ENCODE measurements at regions not wholly inside any gene's neighbourhood (a gene's known extent, or its start where the extent isn't known, plus 50 kb on each side); places are given as distances from the start of the nearest gene placed in this dataset.

GRCh38 chr2:19614066-19614465 is 255.6 kb upstream of the OSR1 start:
- Mint-ChIP-seq H3K4me1 (no peaks in the 10 kb centered on the region), H3K4me3 (no peak overlapping the region), H3K9me3 (ENCODE audit: insufficient read depth) (peaks cover 13% of the 10 kb centered on the region), H3K27ac (no peak overlapping the region), H3K27me3 (peaks cover 4% of the 10 kb centered on the region)
- WGBS (ENCODE audit: insufficient coverage) = no CpG with 5 or more reads among the region's 2 CpGs
- no peak for ATAC-seq (ENCODE audit: low read depth)
- intact Hi-C loops (cut with micrococcal nuclease) = no loop called here
- Histone ChIP-seq H3K4me3 (ENCODE audit: control extremely low read depth in 1 of 5, extremely low read depth in 1 of 5, insufficient read depth in 1 of 5, low read depth in 2 of 5, low read length in 4 of 5) (no peak overlapping the region), H3K79me2 (ENCODE audit: control insufficient read depth, insufficient read depth, low read length) (no peaks in the 10 kb centered on the region), H3K36me3 (replicated peaks in 1 of 2; ENCODE audit: control extremely low read depth in 1 of 2, control insufficient read depth in 1 of 2, extremely low read depth in 1 of 2, insufficient read depth in 2 of 2, low read length in 1 of 2) (no peaks in the 10 kb centered on the region), H4K20me1 (ENCODE audit: control insufficient read depth, insufficient read depth, low read length, poor library complexity, severe bottlenecking) (no peaks in the 10 kb centered on the region), H2AFZ (ENCODE audit: insufficient read depth, low read depth, low read length, poor library complexity, severe bottlenecking) (no peak overlapping the region), H3K9me3 (ENCODE audit: control extremely low read depth in 1 of 3, control insufficient read depth in 2 of 3, insufficient read depth in 1 of 3, low read length in 2 of 3) (peaks cover 1 to 7% (median 4%) of the 10 kb centered on the region in 3 donors), H3K27me3 (replicated peaks in 1 of 4; ENCODE audit: control extremely low read depth in 1 of 4, control insufficient read depth in 3 of 4, insufficient read depth in 4 of 4, low read length in 3 of 4) (no peaks in the 10 kb centered on the region), H3K4me2 (replicated peaks; ENCODE audit: low read depth, low read length, poor library complexity, severe bottlenecking) (no peak overlapping the region), H3K9ac (ENCODE audit: low read length) (no peak overlapping the region), H3K4me1 (ENCODE audit: control insufficient read depth in 2 of 2, insufficient read depth in 2 of 2, low read length in 2 of 2) (no peaks in the 10 kb centered on the region), H3K27ac (ENCODE audit: low read length in 2 of 2) (no peak overlapping the region)
- DNase-seq = no peak
- ChIA-PET POLR2A (no interaction called here), CTCF (no interaction called here)
- TF ChIP-seq CTCF (IDR thresholded peaks at IDR 0.05) = no peak

GRCh38 chr2:19611491-19612332 is 253.3 kb upstream of the OSR1 start:
- peaks cover 8% of the 10 kb centered on the region for H3K27me3 Mint-ChIP-seq
- no peak overlapping the region for H3K4me3 Mint-ChIP-seq
- no peak overlapping the region for H3K27ac Mint-ChIP-seq
- no peaks in the 10 kb centered on the region for H4K20me1 ChIP-seq (ENCODE audit: control insufficient read depth, insufficient read depth, low read length, poor library complexity, severe bottlenecking)
- no peak for DNase-seq
- no peaks in the 10 kb centered on the region for H3K36me3 ChIP-seq (replicated peaks in 1 of 2; ENCODE audit: control extremely low read depth in 1 of 2, control insufficient read depth in 1 of 2, extremely low read depth in 1 of 2, insufficient read depth in 2 of 2, low read length in 1 of 2)
- H3K9ac ChIP-seq (ENCODE audit: low read length) = no peak overlapping the region
- no peak overlapping the region for H3K27ac ChIP-seq (ENCODE audit: low read length in 2 of 2)
- TF ChIP-seq CTCF (IDR thresholded peaks at IDR 0.05) = no peak
- TF ChIP-seq EZH2 (IDR thresholded peaks at IDR 0.05; ENCODE audit: borderline replicate concordance, insufficient read depth, low read depth, low read length, poor library complexity, severe bottlenecking) = no peak
- ChIA-PET CTCF (interaction anchor here (0.6 kb wide), 1 partner anchor 882 kb away, joined by 3 read pairs; no protein-coding TSS in a partner anchor), POLR2A (no interaction called here)
- peaks cover 7% of the 10 kb centered on the region for H3K9me3 Mint-ChIP-seq (ENCODE audit: insufficient read depth)
- no peaks in the 10 kb centered on the region for H3K4me1 ChIP-seq (ENCODE audit: control insufficient read depth in 2 of 2, insufficient read depth in 2 of 2, low read length in 2 of 2)
- H3K79me2 ChIP-seq (ENCODE audit: control insufficient read depth, insufficient read depth, low read length) = no peaks in the 10 kb centered on the region
- H3K4me3 ChIP-seq (ENCODE audit: control extremely low read depth in 1 of 5, extremely low read depth in 1 of 5, insufficient read depth in 1 of 5, low read depth in 2 of 5, low read length in 4 of 5) = no peak overlapping the region
- ATAC-seq (ENCODE audit: low read depth) = no peak
- H3K4me1 Mint-ChIP-seq = no peaks in the 10 kb centered on the region
- no peak overlapping the region for H2AFZ ChIP-seq (ENCODE audit: insufficient read depth, low read depth, low read length, poor library complexity, severe bottlenecking)
- H3K9me3 ChIP-seq (ENCODE audit: control extremely low read depth in 1 of 3, control insufficient read depth in 2 of 3, insufficient read depth in 1 of 3, low read length in 2 of 3) = peaks cover 1 to 4% (median 3%) of the 10 kb centered on the region in 3 donors
- H3K27me3 ChIP-seq (replicated peaks in 1 of 4; ENCODE audit: control extremely low read depth in 1 of 4, control insufficient read depth in 3 of 4, insufficient read depth in 4 of 4, low read length in 3 of 4) = no peaks in the 10 kb centered on the region
- no peak overlapping the region for H3K4me2 ChIP-seq (replicated peaks; ENCODE audit: low read depth, low read length, poor library complexity, severe bottlenecking)
- WGBS (ENCODE audit: insufficient coverage) = 100% methylated on average over 2 of the region's 4 CpGs
- intact Hi-C loops (cut with micrococcal nuclease) = no loop called here

Measured in B cell (primary cell).